GM12878 (cell line): ENCODE measurements at regions not wholly inside any gene's neighbourhood (a gene's known extent, or its start where the extent isn't known, plus 50 kb on each side); places are given as distances from the start of the nearest gene placed in this dataset.
A peak's percentile ranks its signal among the peaks of the same experiment; 100 is the strongest.

Source experiments
- ATF3 ChIP-seq: IDR thresholded peaks from 2 replicates; pipeline ENCODE4 v1.6.1; 2011; ENCODE audit warnings: low read depth, mild to moderate bottlenecking, low read length, moderate library complexity, borderline replicate concordance; ENCODE audit errors: extremely low read depth
- BCL11A ChIP-seq: IDR thresholded peaks from 2 replicates; pipeline ENCODE4 v1.6.1; 2011; ENCODE audit warnings: low read depth, low read length
- BHLHE40 ChIP-seq, 2 experiments: fragments of 450-650 bp in 1 of 2; IDR thresholded peaks; 2 replicates each; pipeline ENCODE4 v1.6.1; 2011 to 2017; ENCODE audit warnings: low read depth in 2 of 2, borderline replicate concordance in 1 of 2, improper control_type of control experiment in 1 of 2, low read length in 1 of 2, mild to moderate bottlenecking in 1 of 2
- CBX3 ChIP-seq: fragments of 200-600 bp; sonication (generic); IDR thresholded peaks from 2 replicates; pipeline ENCODE4 v1.6.1; 2016; ENCODE audit warnings: low read depth, borderline replicate concordance
- CHD1 ChIP-seq: IDR thresholded peaks from 2 replicates; pipeline ENCODE4 v1.6.1; 2012; ENCODE audit warnings: low read depth, low read length, improper control_type of control experiment
- EED ChIP-seq: sonication (generic); IDR thresholded peaks from 2 replicates; pipeline ENCODE4 v1.6.1; 2016; ENCODE audit warnings: antibody characterized with exemption, low read depth
- EP300 ChIP-seq, 2 experiments: fragments of 150-350 bp in 1 of 2; IDR thresholded peaks; 2 replicates each; pipeline ENCODE4 v1.6.1; 2011 to 2012; ENCODE audit warnings: low read depth in 2 of 2, low read length in 2 of 2, borderline replicate concordance in 1 of 2, improper control_type of control experiment in 1 of 2, inconsistent platforms in 1 of 2; ENCODE audit not compliant: control insufficient read depth in 1 of 2
- FOXM1 ChIP-seq: IDR thresholded peaks from 2 replicates; pipeline ENCODE4 v1.6.1; 2012; ENCODE audit warnings: low read depth, mild to moderate bottlenecking, inconsistent platforms, low read length, moderate library complexity
- GATAD2B ChIP-seq: fragments of 450-650 bp; conservative IDR thresholded peaks from 2 replicates; pipeline ENCODE4 v1.6.1; 2017; ENCODE audit warnings: low read depth, mild to moderate bottlenecking, moderate library complexity
- IKZF1 ChIP-seq: fragments of 450-650 bp; conservative IDR thresholded peaks from 2 replicates; pipeline ENCODE4 v1.6.1; 2017; ENCODE audit warnings: antibody characterized with exemption, mild to moderate bottlenecking
- IRF3 ChIP-seq: fragments of 450-650 bp; IDR thresholded peaks from 2 replicates; pipeline ENCODE4 v1.6.1; 2014; ENCODE audit warnings: mild to moderate bottlenecking
- JUNB ChIP-seq: IDR thresholded peaks from 2 replicates; pipeline ENCODE4 v1.6.1; 2016; ENCODE audit warnings: antibody characterized with exemption, mild to moderate bottlenecking
- MEF2A ChIP-seq: IDR thresholded peaks from 2 replicates; pipeline ENCODE4 v1.6.1; 2011; ENCODE audit warnings: low read depth, mild to moderate bottlenecking, low read length, moderate library complexity; ENCODE audit not compliant: insufficient read depth
- MYC ChIP-seq: IDR thresholded peaks from 2 replicates; pipeline ENCODE4 v1.6.1; 2011; ENCODE audit warnings: mild to moderate bottlenecking, low read length, moderate library complexity, inconsistent platforms; ENCODE audit not compliant: insufficient read depth, insufficient replicate concordance, insufficient read length, severe bottlenecking
- NR2C2 ChIP-seq: IDR thresholded peaks from 2 replicates; pipeline ENCODE4 v1.6.1; 2011; ENCODE audit warnings: borderline replicate concordance, low read depth; ENCODE audit not compliant: control insufficient read depth, insufficient read length
- NRF1 ChIP-seq: conservative IDR thresholded peaks from 2 replicates; pipeline ENCODE4 v1.6.1; 2011; ENCODE audit warnings: mild to moderate bottlenecking, low read depth, low read length, improper control_type of control experiment
- POLR2A ChIP-seq: IDR thresholded peaks from 2 replicates; pipeline ENCODE4 v1.6.1; 2011; ENCODE audit warnings: low read depth, mild to moderate bottlenecking, low read length
- POLR2AphosphoS5 ChIP-seq: IDR thresholded peaks from 2 replicates; pipeline ENCODE4 v1.6.1; 2011; ENCODE audit warnings: mild to moderate bottlenecking, low read length, inconsistent platforms
- RAD51 ChIP-seq: fragments of 450-650 bp; IDR thresholded peaks from 2 replicates; pipeline ENCODE4 v1.6.1; 2016; ENCODE audit warnings: moderate library complexity, mild to moderate bottlenecking, inconsistent platforms
- RUNX3 ChIP-seq: IDR thresholded peaks from 2 replicates; pipeline ENCODE4 v1.6.1; 2012; ENCODE audit warnings: low read length, inconsistent platforms
- SMAD1 ChIP-seq: fragments of 450-650 bp; IDR thresholded peaks from 2 replicates; pipeline ENCODE4 v1.6.1; 2018; ENCODE audit warnings: mild to moderate bottlenecking, low read depth; ENCODE audit not compliant: partially characterized antibody
- SMC3 ChIP-seq: IDR thresholded peaks from 2 replicates; pipeline ENCODE4 v1.6.1; 2011; ENCODE audit warnings: low read length, improper control_type of control experiment, borderline replicate concordance
- STAT1 ChIP-seq: fragments of 450-650 bp; conservative IDR thresholded peaks from 2 replicates; pipeline ENCODE4 v1.6.1; 2014; ENCODE audit warnings: antibody characterized with exemption, mild to moderate bottlenecking
- STAT3 ChIP-seq: IDR thresholded peaks from 2 replicates; pipeline ENCODE4 v1.6.1; 2011; ENCODE audit warnings: low read depth, low read length, improper control_type of control experiment
- SUZ12 ChIP-seq: fragments of 200-600 bp; sonication (generic); IDR thresholded peaks from one replicate; pipeline ENCODE4 v1.6.1; 2018; ENCODE audit warnings: antibody characterized with exemption, mild to moderate bottlenecking; ENCODE audit not compliant: unreplicated experiment
- YY1 ChIP-seq: IDR thresholded peaks from 2 replicates; pipeline ENCODE4 v1.6.1; 2011; ENCODE audit warnings: low read depth, mild to moderate bottlenecking, low read length
- ZSCAN29 ChIP-seq: fragments of 450-650 bp; IDR thresholded peaks from 2 replicates; pipeline ENCODE4 v1.6.1; 2017; ENCODE audit warnings: mild to moderate bottlenecking, moderate library complexity
- TF ChIP-seq, protein P1 (sequence below): fragments of 450-650 bp; IDR thresholded peaks from 2 replicates; pipeline ENCODE4 v1.6.1; 2017; ENCODE audit warnings: mild to moderate bottlenecking
- TF ChIP-seq, protein P2 (sequence below): fragments of 450-650 bp; IDR thresholded peaks from 2 replicates; pipeline ENCODE4 v1.6.1; 2016; ENCODE audit warnings: mild to moderate bottlenecking

- TF ChIP-seq RUNX3 (0 out of 2 replicates have a peak, but pooled peaks have one; percentile 30), ATF3 (no peak), BHLHE40 (IDR thresholded peaks at IDR 0.05; ENCODE audit: borderline replicate concordance in 1 of 2, low read depth in 2 of 2, low read length in 1 of 2) (no peak), MEF2A (no peak), CHD1 (no peak), SMC3 (no peak), NRF1 (no peak), BCL11A (peak; percentile 26; the same call in 1 of the 2 replicates), STAT1 (no peak), IKZF1 (peak; percentile 49), YY1 (no peak), SUZ12 (no peak), POLR2AphosphoS5 (no peak), JUNB (0 out of 2 replicates have a peak, but pooled peaks have one; percentile 22), GATAD2B (no peak; the same call in 1 of the 2 replicates), IRF3 (no peak), EP300 (IDR thresholded peaks at IDR 0.05; ENCODE audit: borderline replicate concordance in 1 of 2, control insufficient read depth in 1 of 2, low read depth in 2 of 2, low read length in 2 of 2) (peak in 1 of 2 experiments; percentile 11; a peak in 1 of 4 replicates), EED (0 out of 2 replicates have a peak, but pooled peaks have one; percentile 18), POLR2A (no peak), STAT3 (no peak), CBX3 (no peak), MYC (no peak), SMAD1 (no peak), RAD51 (no peak), FOXM1 (no peak), ZSCAN29 (no peak), NR2C2 (no peak)
- TF ChIP-seq, protein P1, sequence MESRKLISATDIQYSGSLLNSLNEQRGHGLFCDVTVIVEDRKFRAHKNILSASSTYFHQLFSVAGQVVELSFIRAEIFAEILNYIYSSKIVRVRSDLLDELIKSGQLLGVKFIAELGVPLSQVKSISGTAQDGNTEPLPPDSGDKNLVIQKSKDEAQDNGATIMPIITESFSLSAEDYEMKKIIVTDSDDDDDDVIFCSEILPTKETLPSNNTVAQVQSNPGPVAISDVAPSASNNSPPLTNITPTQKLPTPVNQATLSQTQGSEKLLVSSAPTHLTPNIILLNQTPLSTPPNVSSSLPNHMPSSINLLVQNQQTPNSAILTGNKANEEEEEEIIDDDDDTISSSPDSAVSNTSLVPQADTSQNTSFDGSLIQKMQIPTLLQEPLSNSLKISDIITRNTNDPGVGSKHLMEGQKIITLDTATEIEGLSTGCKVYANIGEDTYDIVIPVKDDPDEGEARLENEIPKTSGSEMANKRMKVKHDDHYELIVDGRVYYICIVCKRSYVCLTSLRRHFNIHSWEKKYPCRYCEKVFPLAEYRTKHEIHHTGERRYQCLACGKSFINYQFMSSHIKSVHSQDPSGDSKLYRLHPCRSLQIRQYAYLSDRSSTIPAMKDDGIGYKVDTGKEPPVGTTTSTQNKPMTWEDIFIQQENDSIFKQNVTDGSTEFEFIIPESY: no peak
- TF ChIP-seq, protein P2, sequence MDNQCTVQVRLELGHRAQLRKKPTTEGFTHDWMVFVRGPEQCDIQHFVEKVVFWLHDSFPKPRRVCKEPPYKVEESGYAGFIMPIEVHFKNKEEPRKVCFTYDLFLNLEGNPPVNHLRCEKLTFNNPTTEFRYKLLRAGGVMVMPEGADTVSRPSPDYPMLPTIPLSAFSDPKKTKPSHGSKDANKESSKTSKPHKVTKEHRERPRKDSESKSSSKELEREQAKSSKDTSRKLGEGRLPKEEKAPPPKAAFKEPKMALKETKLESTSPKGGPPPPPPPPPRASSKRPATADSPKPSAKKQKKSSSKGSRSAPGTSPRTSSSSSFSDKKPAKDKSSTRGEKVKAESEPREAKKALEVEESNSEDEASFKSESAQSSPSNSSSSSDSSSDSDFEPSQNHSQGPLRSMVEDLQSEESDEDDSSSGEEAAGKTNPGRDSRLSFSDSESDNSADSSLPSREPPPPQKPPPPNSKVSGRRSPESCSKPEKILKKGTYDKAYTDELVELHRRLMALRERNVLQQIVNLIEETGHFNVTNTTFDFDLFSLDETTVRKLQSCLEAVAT: no peak
These were observed 287.9 kb downstream of the SEC61B start (continued) for GRCh38 chr9:99509900-99510535.
